ENCODE measurements at regions not wholly inside any gene's neighbourhood (a gene's known extent, or its start where the extent isn't known, plus 50 kb on each side); places are given as distances from the start of the nearest gene placed in this dataset.
"Not testable (repeated sequence)": the region's sequence is repeated elsewhere in the genome, so short reads cannot be mapped to it uniquely, and the experiment has no call there.

DNA sequence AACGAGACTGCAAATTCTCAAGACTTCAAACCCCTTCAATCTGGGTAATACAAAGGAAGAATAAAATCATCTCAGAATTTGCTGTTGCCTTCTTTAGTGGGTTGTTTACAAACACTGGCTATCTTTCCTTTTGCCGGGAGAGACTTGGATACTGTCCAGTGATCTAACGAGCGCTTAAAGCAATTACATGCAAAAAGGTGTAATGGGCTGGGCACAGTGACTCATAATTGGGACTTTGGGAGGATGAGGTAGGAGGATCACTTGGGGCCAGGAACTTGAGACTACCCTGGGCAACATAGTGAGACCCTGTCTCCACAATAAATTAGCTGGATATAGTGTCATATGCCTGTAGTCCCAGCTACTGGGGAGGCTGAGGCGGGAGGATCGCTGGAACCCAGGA is 52.2 kb upstream of the DEFB108B start:
- TF ChIP-seq, protein P1, sequence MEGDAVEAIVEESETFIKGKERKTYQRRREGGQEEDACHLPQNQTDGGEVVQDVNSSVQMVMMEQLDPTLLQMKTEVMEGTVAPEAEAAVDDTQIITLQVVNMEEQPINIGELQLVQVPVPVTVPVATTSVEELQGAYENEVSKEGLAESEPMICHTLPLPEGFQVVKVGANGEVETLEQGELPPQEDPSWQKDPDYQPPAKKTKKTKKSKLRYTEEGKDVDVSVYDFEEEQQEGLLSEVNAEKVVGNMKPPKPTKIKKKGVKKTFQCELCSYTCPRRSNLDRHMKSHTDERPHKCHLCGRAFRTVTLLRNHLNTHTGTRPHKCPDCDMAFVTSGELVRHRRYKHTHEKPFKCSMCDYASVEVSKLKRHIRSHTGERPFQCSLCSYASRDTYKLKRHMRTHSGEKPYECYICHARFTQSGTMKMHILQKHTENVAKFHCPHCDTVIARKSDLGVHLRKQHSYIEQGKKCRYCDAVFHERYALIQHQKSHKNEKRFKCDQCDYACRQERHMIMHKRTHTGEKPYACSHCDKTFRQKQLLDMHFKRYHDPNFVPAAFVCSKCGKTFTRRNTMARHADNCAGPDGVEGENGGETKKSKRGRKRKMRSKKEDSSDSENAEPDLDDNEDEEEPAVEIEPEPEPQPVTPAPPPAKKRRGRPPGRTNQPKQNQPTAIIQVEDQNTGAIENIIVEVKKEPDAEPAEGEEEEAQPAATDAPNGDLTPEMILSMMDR (IDR thresholded peaks at IDR 0.05; ENCODE audit: borderline replicate concordance, extremely low read depth, low read length, poor library complexity, severe bottlenecking) = not testable (repeated sequence)
- not testable (repeated sequence) for TF ChIP-seq EZH2 (IDR thresholded peaks at IDR 0.05; ENCODE audit: borderline replicate concordance, low read depth, low read length, severe bottlenecking)

All from DND-41 (cell line).